Mucosa of descending colon (tissue), 3 donors: ENCODE measurements at regions not wholly inside any gene's neighbourhood (a gene's known extent, or its start where the extent isn't known, plus 50 kb on each side); places are given as distances from the start of the nearest gene placed in this dataset.

ENCODE experiments used
- ATAC-seq: fragments of 200-7000 bp; cut with Tn5 transposase; one replicate; pipeline ENCODE4 v1.9.1; 2020; ENCODE audit warnings: mild to moderate bottlenecking, moderate library complexity
- DNase-seq, 3 donors: peaks; one replicate each; pipeline ENCODE4 v3.0.0-alpha.2; 2020
- H3K36me3 ChIP-seq: fragments of 200-600 bp; one replicate; pipeline ENCODE4 v1.8.0; 2021; ENCODE audit warnings: low read depth, mild to moderate bottlenecking
- H3K4me1 ChIP-seq: fragments of 200-600 bp; one replicate; pipeline ENCODE4 v1.8.0; 2021; ENCODE audit warnings: low read depth, mild to moderate bottlenecking
- H3K4me3 ChIP-seq: fragments of 200-600 bp; one replicate; pipeline ENCODE4 v1.8.0; 2021; ENCODE audit warnings: mild to moderate bottlenecking
- H3K9me3 ChIP-seq: fragments of 200-600 bp; one replicate; pipeline ENCODE4 v1.8.0; 2021; ENCODE audit warnings: mild to moderate bottlenecking
- intact Hi-C, 2 donors: fragments of 100-400 bp; cut with DNase I in 1 of 2; cut with micrococcal nuclease in 1 of 2; formaldehyde crosslinking; loops; one replicate each; pipeline versions ENCODE4 v1.11.0 to v1.11.1; 2022; cut with DNase I, micrococcal nuclease
- TF ChIP-seq, protein P1 (sequence below): fragments of 200-600 bp; IDR thresholded peaks from one replicate; pipeline ENCODE4 v1.8.0; 2022; ENCODE audit warnings: antibody characterized with exemption, mild to moderate bottlenecking
- donor health status: DM: no; HTN: no; CAD: no; lungs with moderate emphysema.
- donor health status: DM: no; HTN: no; CAD: no.
- donor health status: DM: no; HTN: yes; CAD: no.

DNA sequence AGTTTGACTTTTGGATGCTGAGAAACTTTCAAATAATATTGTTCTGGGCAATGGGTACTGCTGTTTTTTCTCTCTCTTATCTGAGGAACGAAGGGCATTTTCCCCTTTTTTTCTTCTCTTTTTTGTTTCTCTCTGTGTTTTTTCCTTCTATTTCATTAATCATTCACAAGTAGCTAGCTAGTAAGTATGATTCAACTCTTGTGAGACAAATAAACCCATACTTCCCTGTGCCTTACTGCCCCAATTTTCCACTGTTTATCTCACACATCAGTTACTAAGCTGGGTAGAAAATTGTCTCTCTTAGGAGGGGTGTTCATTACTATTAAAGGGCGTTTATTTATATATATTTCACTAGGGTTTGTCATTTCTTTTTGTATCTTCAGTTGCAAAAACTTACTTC lies 437.6 kb downstream of the RERGL start:
- H3K9me3 ChIP-seq, result no peaks in the 10 kb centered on the region
- DNase-seq (no peak), ATAC-seq (no peak)
- H3K36me3 ChIP-seq, result no peaks in the 10 kb centered on the region
- no peaks in the 10 kb centered on the region for H3K4me1 ChIP-seq
- no peak overlapping the region for H3K4me3 ChIP-seq
- intact Hi-C loops, result no loop called here
- TF ChIP-seq, protein P1, sequence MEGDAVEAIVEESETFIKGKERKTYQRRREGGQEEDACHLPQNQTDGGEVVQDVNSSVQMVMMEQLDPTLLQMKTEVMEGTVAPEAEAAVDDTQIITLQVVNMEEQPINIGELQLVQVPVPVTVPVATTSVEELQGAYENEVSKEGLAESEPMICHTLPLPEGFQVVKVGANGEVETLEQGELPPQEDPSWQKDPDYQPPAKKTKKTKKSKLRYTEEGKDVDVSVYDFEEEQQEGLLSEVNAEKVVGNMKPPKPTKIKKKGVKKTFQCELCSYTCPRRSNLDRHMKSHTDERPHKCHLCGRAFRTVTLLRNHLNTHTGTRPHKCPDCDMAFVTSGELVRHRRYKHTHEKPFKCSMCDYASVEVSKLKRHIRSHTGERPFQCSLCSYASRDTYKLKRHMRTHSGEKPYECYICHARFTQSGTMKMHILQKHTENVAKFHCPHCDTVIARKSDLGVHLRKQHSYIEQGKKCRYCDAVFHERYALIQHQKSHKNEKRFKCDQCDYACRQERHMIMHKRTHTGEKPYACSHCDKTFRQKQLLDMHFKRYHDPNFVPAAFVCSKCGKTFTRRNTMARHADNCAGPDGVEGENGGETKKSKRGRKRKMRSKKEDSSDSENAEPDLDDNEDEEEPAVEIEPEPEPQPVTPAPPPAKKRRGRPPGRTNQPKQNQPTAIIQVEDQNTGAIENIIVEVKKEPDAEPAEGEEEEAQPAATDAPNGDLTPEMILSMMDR, result no peak

DNA sequence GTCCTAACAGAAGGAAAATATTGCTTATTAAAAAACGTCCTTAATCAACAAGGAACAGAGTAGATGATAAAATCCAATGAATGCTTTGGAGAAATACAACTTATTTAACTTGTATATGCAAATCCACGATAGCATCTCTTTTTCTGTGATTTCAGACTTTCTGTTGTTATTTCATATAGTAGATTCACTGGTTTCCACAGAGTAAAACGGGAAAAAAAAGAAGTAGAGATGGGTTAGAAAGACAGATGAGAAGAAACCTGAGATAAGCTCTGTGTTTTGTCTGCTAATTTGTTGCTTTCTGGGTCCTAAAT lies 447.7 kb downstream of the RERGL start:
- Histone ChIP-seq H3K4me3 (no peak overlapping the region), H3K4me1 (no peaks in the 10 kb centered on the region), H3K9me3 (no peaks in the 10 kb centered on the region), H3K36me3 (no peaks in the 10 kb centered on the region)
- DNase-seq (no peak), ATAC-seq (no peak)
- TF ChIP-seq, protein P1, result no peak
- intact Hi-C loops, result no loop called here

- TF ChIP-seq, protein P1, result no peak
- H3K36me3 ChIP-seq, result no peaks in the 10 kb centered on the region
- intact Hi-C loops, result no loop called here
- no peaks in the 10 kb centered on the region for H3K9me3 ChIP-seq
- H3K4me1 ChIP-seq, result no peaks in the 10 kb centered on the region
- no peak overlapping the region for H3K4me3 ChIP-seq
- DNase-seq (no peak), ATAC-seq (no peak)
Observed at GRCh38 chr12:17640615-17641014, 449.4 kb downstream of the RERGL start.

DNA sequence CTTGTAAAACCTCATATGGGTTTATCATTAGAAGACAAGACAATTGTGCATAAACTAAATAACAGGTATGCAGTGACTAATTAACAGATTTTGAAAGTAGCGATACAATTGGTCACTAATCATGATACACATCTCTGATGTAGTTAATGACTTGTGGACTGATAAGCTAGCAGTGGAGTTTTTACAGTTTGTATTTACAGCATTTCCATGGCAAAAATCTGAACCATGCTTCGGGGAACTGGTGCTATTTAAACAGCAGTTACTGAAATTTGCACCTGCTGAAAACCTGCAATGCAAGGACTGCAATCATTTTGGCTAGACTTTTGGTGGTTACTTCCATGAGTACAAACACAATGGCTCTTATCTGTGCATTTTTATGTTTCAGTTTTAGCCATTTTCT lies 471.2 kb downstream of the RERGL start:
- ATAC-seq (no peak), DNase-seq (no peak)
- Histone ChIP-seq H3K4me3 (no peak overlapping the region), H3K4me1 (no peaks in the 10 kb centered on the region), H3K36me3 (no peaks in the 10 kb centered on the region), H3K9me3 (peaks cover 4% of the 10 kb centered on the region)
- intact Hi-C loops, result no loop called here
- TF ChIP-seq, protein P1, result no peak

GRCh38 chr12:17609701-17610100 lies 480.3 kb downstream of the RERGL start:
- no peaks in the 10 kb centered on the region for H3K9me3 ChIP-seq
- intact Hi-C loops, result no loop called here
- ATAC-seq (no peak), DNase-seq (no peak)
- TF ChIP-seq, protein P1, result no peak
- no peak overlapping the region for H3K4me3 ChIP-seq
- no peaks in the 10 kb centered on the region for H3K4me1 ChIP-seq
- H3K36me3 ChIP-seq, result no peaks in the 10 kb centered on the region

DNA sequence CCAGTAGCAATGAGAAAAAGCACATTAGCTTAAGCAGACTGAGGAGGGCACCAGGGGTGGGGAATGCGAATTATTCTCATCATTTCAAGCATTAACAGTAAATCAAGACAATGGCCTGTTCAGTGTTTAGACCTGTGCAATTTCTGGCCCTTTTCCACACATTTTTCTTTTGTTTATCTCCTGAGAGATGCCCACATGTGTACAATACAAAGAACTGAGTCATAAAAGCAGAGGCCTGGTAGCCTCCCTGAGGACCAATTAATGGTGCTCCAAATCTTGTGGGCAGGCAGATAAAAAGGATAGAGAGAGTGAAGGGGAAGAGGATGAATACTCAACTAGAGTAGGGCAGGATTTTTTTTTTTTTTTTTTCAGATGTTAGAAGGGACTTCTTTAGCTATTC lies 480.8 kb downstream of the RERGL start:
- no peak overlapping the region for H3K4me3 ChIP-seq
- no peak for ATAC-seq
- H3K4me1 ChIP-seq, result no peaks in the 10 kb centered on the region
- TF ChIP-seq, protein P1, result no peak
- intact Hi-C loops, result no loop called here
- H3K9me3 ChIP-seq, result no peaks in the 10 kb centered on the region
- no peak for DNase-seq
- no peaks in the 10 kb centered on the region for H3K36me3 ChIP-seq
